SHP77 (cell line): ENCODE measurements at regions not wholly inside any gene's neighbourhood (a gene's known extent, or its start where the extent isn't known, plus 50 kb on each side); places are given as distances from the start of the nearest gene placed in this dataset.

ENCODE experiments used
- DNase-seq, 2 experiments: peaks; one replicate each; lab custom pipeline; 2025; lab: John Stamatoyannopoulos, UW

DNA sequence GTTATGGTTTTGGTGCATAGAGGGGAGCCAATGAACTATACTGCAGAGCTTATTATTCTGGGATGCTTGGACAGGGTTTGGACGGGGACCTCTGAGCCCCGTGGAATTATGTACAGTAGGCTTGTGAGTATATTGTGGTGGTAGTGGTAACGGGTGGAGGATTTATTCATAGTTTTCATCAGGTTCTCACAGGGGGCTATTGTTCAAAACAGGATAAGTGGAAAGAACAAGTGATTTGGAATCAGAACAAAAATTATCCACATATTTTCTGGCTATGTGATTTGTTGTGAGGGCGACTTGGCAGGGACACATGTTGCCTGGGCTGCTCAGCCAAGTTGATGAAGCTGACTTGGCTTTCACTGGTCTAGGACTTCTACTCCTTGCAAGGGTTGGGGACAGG, 64.6 kb upstream of the ELOVL5 start:
- DNase-seq = no peak

- no peak for DNase-seq
Measured at GRCh38 chr6:53412751-53413150, 64.0 kb upstream of the ELOVL5 start.

GRCh38 chr6:53412021-53412715, 63.4 kb upstream of the ELOVL5 start:
- DNase-seq = no peak

GRCh38 chr6:53411451-53411850, 62.7 kb upstream of the ELOVL5 start:
- no peak for DNase-seq

DNA sequence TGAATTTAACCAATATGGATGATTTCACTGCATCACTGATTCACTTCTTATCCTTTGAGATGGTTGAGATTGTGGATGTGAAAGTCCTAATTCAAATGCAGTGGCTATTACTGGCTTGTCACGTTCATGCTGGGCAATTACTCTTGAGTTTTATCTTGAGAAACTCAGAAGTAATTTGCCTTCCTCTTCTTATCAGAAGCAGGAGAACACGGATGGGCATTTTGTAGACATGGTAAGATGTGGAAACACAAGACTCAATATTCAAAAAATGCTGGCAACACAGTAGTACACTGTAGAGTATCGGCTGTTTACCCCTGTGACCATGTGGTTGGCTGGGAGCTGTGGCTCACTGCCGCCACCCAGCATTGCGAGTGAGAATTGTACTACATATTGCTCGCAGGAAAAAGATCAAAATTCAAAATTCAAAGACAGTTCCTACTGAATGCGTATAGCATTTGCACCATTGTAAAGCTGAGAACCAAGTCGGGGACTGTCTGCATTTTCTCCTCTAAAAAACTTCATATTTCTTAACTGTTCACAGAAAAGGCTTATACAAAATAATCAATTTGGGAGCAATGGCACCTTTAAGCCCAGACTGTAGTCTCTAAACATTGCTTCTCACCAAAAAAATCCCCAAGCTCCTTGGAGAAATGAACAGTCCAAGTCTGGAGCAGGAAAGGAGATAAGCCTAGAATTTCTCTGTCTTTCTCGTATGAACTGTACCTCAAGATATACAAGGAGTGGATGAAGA, 61.9 kb upstream of the ELOVL5 start:
- DNase-seq = no peak

GRCh38 chr6:53408826-53409225, 60.1 kb upstream of the ELOVL5 start:
- DNase-seq = no peak

GRCh38 chr6:53399027-53399344, 50.2 kb upstream of the ELOVL5 start:
- no peak for DNase-seq

DNA sequence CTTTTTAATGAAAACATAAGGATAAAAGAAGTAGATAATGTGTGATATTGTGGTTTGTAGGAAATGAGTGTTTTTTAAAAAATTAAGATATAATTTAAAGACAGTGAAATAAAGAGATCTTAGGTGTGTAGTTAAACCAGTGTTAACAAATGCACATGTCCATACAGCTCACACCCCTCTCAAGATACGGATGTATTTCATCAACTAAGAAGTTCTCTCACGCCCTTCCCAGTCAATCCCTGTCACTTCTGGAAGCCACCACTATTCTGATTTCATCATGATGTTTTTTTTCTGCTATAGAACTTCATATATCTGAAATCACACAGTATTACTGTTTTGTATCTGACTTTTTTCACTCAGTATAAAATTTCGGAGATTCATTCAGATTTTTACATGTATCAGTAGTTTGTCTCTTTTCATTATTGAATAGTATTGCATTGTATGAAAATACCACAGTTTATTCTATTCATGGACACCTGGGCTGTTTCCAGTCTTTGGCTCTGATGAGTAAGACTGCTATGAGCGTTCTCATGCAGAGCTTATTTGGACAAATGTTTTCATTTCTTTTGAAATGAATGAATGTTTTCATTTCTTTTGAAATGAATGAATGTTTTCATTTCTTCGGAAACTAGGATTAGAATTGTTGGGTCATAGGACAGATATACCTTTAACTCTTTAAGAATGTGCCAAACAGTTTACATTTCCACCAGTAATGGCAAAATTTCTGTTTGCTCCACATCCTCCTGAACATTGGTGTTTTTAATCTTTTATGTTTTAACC, 49.7 kb upstream of the ELOVL5 start:
- no peak for DNase-seq
